HEK293 (cell line): ENCODE measurements at regions not wholly inside any gene's neighbourhood (a gene's known extent, or its start where the extent isn't known, plus 50 kb on each side); places are given as distances from the start of the nearest gene placed in this dataset.

ENCODE experiments used
- CTCF ChIA-PET: fragments of 350-600 bp; formaldehyde crosslinking; extraction: SDS; loops from one replicate; lab custom pipeline; 2021; ENCODE audit warnings: antibody characterized with exemption; lab: Yijun Ruan, JAX
- POLR2A ChIA-PET: fragments of 300-600 bp; formaldehyde crosslinking; extraction: SDS; loops from one replicate; lab custom pipeline; 2020; ENCODE audit warnings: antibody characterized with exemption, inconsistent platforms; lab: Yijun Ruan, JAX
- H3K27ac ChIP-seq: fragments of 200-500 bp; sonication (Bioruptor generic); 2 replicates; pipeline ENCODE4 v1.5.1; 2014; ENCODE audit warnings: low read depth, low read length, control low read depth, inconsistent platforms; ENCODE audit errors: extremely low read depth
- H3K36me3 ChIP-seq, 2 experiments: fragments of 200-500 bp in 1 of 2; sonication (Bioruptor generic) in 1 of 2; 1 replicate in 1 of 2; 2 replicates in 1 of 2; pipeline ENCODE4 v1.5.1; 2014 to 2017; ENCODE audit warnings: inconsistent platforms in 2 of 2, low read length in 2 of 2; ENCODE audit not compliant: control insufficient read depth in 2 of 2, insufficient read depth in 1 of 2
- H3K4me1 ChIP-seq: fragments of 200-500 bp; sonication (Bioruptor generic); 2 replicates; pipeline ENCODE4 v1.5.1; 2014; ENCODE audit warnings: mild to moderate bottlenecking, low read length, inconsistent platforms; ENCODE audit not compliant: control insufficient read depth, insufficient read depth
- H3K4me3 ChIP-seq: 2 replicates; pipeline ENCODE4 v1.5.1; 2011; ENCODE audit warnings: low read depth, mild to moderate bottlenecking, control low read depth, low read length, moderate library complexity
- H3K9me3 ChIP-seq: fragments of 200-500 bp; sonication (Bioruptor generic); 2 replicates; pipeline ENCODE4 v1.5.1; 2014; ENCODE audit warnings: low read depth, low read length, inconsistent platforms; ENCODE audit not compliant: control insufficient read depth, insufficient read depth
- FEZF1 ChIP-seq: fragments of 450-650 bp; formaldehyde crosslinking; IDR thresholded peaks from 2 replicates; pipeline ENCODE4 v1.5.1; 2016; ENCODE audit warnings: missing biosample characterization, missing genetic modification characterization
- GLIS1 ChIP-seq: fragments of 450-650 bp; formaldehyde crosslinking; IDR thresholded peaks from 2 replicates; pipeline ENCODE4 v1.5.1; 2016; ENCODE audit warnings: missing biosample characterization, missing genetic modification characterization
- KLF8 ChIP-seq: fragments of 450-650 bp; formaldehyde crosslinking; IDR thresholded peaks from 2 replicates; pipeline ENCODE4 v1.5.1; 2016; ENCODE audit warnings: missing biosample characterization, missing genetic modification characterization
- KLF9 ChIP-seq: fragments of 450-650 bp; formaldehyde crosslinking; IDR thresholded peaks from 2 replicates; pipeline ENCODE4 v1.5.1; 2016; ENCODE audit warnings: missing biosample characterization, missing genetic modification characterization, low read depth
- PRDM2 ChIP-seq: fragments of 450-650 bp; formaldehyde crosslinking; IDR thresholded peaks from 2 replicates; pipeline ENCODE4 v1.5.1; 2016; ENCODE audit warnings: missing biosample characterization, missing genetic modification characterization, borderline replicate concordance
- SALL2 ChIP-seq: fragments of 450-650 bp; formaldehyde crosslinking; IDR thresholded peaks from 2 replicates; pipeline ENCODE4 v1.5.0; 2017; ENCODE audit warnings: missing biosample characterization, mild to moderate bottlenecking, missing genetic modification characterization, borderline replicate concordance
- TSHZ1 ChIP-seq: fragments of 450-650 bp; formaldehyde crosslinking; IDR thresholded peaks from 2 replicates; pipeline ENCODE4 v1.5.1; 2016; ENCODE audit warnings: missing biosample characterization, missing genetic modification characterization, borderline replicate concordance
- ZBTB44 ChIP-seq: fragments of 450-650 bp; IDR thresholded peaks from 2 replicates; pipeline ENCODE4 v1.5.1; 2018; ENCODE audit warnings: missing biosample characterization, mild to moderate bottlenecking, missing genetic modification characterization
- ZFHX2 ChIP-seq: fragments of 450-650 bp; formaldehyde crosslinking; conservative IDR thresholded peaks from 2 replicates; pipeline ENCODE4 v1.5.1; 2016; ENCODE audit warnings: missing biosample characterization, missing genetic modification characterization
- ZFP41 ChIP-seq: fragments of 450-650 bp; formaldehyde crosslinking; IDR thresholded peaks from 2 replicates; pipeline ENCODE4 v1.5.1; 2016; ENCODE audit warnings: missing biosample characterization, missing genetic modification characterization, borderline replicate concordance
- ZNF140 ChIP-seq: fragments of 450-650 bp; formaldehyde crosslinking; IDR thresholded peaks from 2 replicates; pipeline ENCODE4 v1.5.1; 2016; ENCODE audit warnings: missing biosample characterization, missing genetic modification characterization
- ZNF146 ChIP-seq: fragments of 450-650 bp; formaldehyde crosslinking; IDR thresholded peaks from 2 replicates; pipeline ENCODE4 v1.5.1; 2016; ENCODE audit warnings: missing biosample characterization, missing genetic modification characterization
- ZNF214 ChIP-seq: fragments of 450-650 bp; formaldehyde crosslinking; IDR thresholded peaks from 2 replicates; pipeline ENCODE4 v1.5.1; 2017; ENCODE audit warnings: missing biosample characterization, mild to moderate bottlenecking, missing genetic modification characterization, borderline replicate concordance
- ZNF302 ChIP-seq: fragments of 450-650 bp; formaldehyde crosslinking; IDR thresholded peaks from 2 replicates; pipeline ENCODE4 v1.5.1; 2016; ENCODE audit warnings: missing biosample characterization, missing genetic modification characterization, low read depth
- ZNF426 ChIP-seq: fragments of 450-650 bp; formaldehyde crosslinking; IDR thresholded peaks from 2 replicates; pipeline ENCODE4 v1.5.1; 2017; ENCODE audit warnings: missing biosample characterization, missing genetic modification characterization, mild to moderate bottlenecking, inconsistent platforms, moderate library complexity
- ZNF433 ChIP-seq: fragments of 450-650 bp; formaldehyde crosslinking; IDR thresholded peaks from 2 replicates; pipeline ENCODE4 v1.5.1; 2016; ENCODE audit warnings: missing biosample characterization, missing genetic modification characterization, low read depth
- ZNF510 ChIP-seq: fragments of 450-650 bp; formaldehyde crosslinking; IDR thresholded peaks from 2 replicates; pipeline ENCODE4 v1.5.1; 2018; ENCODE audit warnings: mild to moderate bottlenecking, missing genetic modification characterization, missing biosample characterization; ENCODE audit not compliant: insufficient replicate concordance
- ZNF548 ChIP-seq: fragments of 450-650 bp; formaldehyde crosslinking; IDR thresholded peaks from 2 replicates; pipeline ENCODE4 v1.5.1; 2016; ENCODE audit warnings: missing biosample characterization, missing genetic modification characterization
- ZNF560 ChIP-seq: fragments of 450-650 bp; formaldehyde crosslinking; IDR thresholded peaks from 2 replicates; pipeline ENCODE4 v1.5.1; 2017; ENCODE audit warnings: missing biosample characterization, missing genetic modification characterization, borderline replicate concordance
- ZNF830 ChIP-seq: fragments of 450-650 bp; IDR thresholded peaks from 2 replicates; pipeline ENCODE4 v1.5.0; 2018; ENCODE audit warnings: missing biosample characterization, missing genetic modification characterization, low read depth, mild to moderate bottlenecking, moderate library complexity
- ZSCAN5A ChIP-seq: fragments of 450-650 bp; formaldehyde crosslinking; IDR thresholded peaks from 2 replicates; pipeline ENCODE4 v1.5.1; 2016; ENCODE audit warnings: missing biosample characterization, missing genetic modification characterization

GRCh38 chr6:4350567-4351519, 215.5 kb upstream of the ECI2 start:
- CTCF ChIA-PET: interaction anchor here (0.6 to 1.2 kb wide), 4 partner anchors 9 to 1705 kb away, joined by 3 read pairs; no protein-coding TSS in a partner anchor
- H3K27ac ChIP-seq: no peak overlapping the region; the same call in 1 of the 2 replicates
- H3K9me3 ChIP-seq: no peaks in the 10 kb centered on the region

GRCh38 chr6:4349931-4350330, 214.6 kb upstream of the ECI2 start:
- H3K27ac ChIP-seq: no peak overlapping the region
- peaks cover under 1% of the 10 kb centered on the region; the same call in 1 of the 2 replicates for H3K4me1 ChIP-seq
- H3K4me3 ChIP-seq: no peak overlapping the region
- H3K36me3 ChIP-seq: no peaks in the 10 kb centered on the region
- CTCF ChIA-PET: no interaction called here
- no peaks in the 10 kb centered on the region for H3K9me3 ChIP-seq
- POLR2A ChIA-PET: no interaction called here
- TF ChIP-seq FEZF1 (tag by site-specific recombination) (no peak), ZSCAN5A (tag by site-specific recombination) (no peak), ZFHX2 (tag by site-specific recombination) (no peak), ZNF830 (no peak), ZNF560 (no peak), KLF8 (tag by site-specific recombination) (no peak), SALL2 (tag by site-specific recombination) (no peak), ZNF302 (no peak), ZNF140 (tag by site-specific recombination) (no peak), ZNF426 (tag by site-specific recombination) (no peak), TSHZ1 (no peak), ZNF433 (no peak), PRDM2 (tag by site-specific recombination) (no peak), ZNF548 (no peak)

More at GRCh38 chr6:4350567-4351519, 215.5 kb upstream of the ECI2 start:
- H3K36me3 ChIP-seq: no peaks in the 10 kb centered on the region
- no peak overlapping the region for H3K4me3 ChIP-seq
- no peaks in the 10 kb centered on the region for H3K4me1 ChIP-seq
- TF ChIP-seq ZNF146 (peak; percentile 63; the same call in 1 of the 2 replicates), ZNF510 (tag by site-specific recombination) (no peak), GLIS1 (tag by site-specific recombination) (no peak), ZFP41 (tag by site-specific recombination) (no peak), ZBTB44 (tag by site-specific recombination) (no peak), KLF9 (no peak), ZNF214 (tag by site-specific recombination) (no peak)
- POLR2A ChIA-PET: interaction anchor here (1.0 to 1.5 kb wide), 2 partner anchors 28 to 97 kb away, joined by 3 to 4 read pairs; no protein-coding TSS in a partner anchor
